ENCODE measurements at regions not wholly inside any gene's neighbourhood (a gene's known extent, or its start where the extent isn't known, plus 50 kb on each side); places are given as distances from the start of the nearest gene placed in this dataset.

DNA sequence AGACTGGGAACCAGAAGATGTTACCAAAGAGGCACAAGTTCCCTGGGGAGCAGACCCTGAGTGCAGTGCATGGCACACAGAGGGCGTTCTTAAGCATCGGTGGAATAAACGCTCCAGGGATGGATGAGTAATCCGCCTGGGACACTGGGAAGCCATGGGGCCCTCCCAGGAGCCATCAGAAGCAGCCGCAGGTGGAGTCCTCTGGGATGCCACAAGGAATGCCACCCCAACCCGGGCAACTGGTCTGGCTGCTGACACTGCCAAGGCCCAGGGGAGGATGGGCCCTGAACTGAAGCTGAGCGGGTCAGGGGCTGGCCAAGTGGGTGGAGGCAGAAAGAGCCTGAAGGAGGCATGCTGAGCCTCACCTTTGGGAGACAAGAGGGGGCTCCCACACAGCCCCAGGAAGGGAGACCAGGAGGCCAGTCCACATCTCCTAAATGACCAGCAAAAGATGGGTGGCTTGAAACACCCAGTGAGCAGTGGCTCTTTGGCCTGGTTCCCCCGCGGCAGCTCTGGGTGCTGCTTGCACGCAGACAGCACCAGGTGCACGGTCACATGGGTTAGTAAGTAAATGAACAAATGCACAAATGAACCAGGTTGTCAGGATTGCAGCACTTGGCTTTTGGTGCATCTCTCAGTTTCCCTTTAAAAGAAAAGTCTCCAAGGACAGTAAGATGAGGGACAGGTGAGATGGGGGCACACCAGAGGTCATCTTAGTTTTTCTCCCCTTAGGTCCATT lies 141.3 kb upstream of the ZMIZ1 start:
- Histone ChIP-seq H3K27ac (no peak overlapping the region), H3K4me3 (no peak overlapping the region), H3K9me3 (no peaks in the 10 kb centered on the region), H3K36me3 (no peaks in the 10 kb centered on the region), H3K27me3 (no peaks in the 10 kb centered on the region), H3K4me1 (peaks cover 0 to 37% (median 17%) of the 10 kb centered on the region in 9 donors)
- TF ChIP-seq, protein P1, sequence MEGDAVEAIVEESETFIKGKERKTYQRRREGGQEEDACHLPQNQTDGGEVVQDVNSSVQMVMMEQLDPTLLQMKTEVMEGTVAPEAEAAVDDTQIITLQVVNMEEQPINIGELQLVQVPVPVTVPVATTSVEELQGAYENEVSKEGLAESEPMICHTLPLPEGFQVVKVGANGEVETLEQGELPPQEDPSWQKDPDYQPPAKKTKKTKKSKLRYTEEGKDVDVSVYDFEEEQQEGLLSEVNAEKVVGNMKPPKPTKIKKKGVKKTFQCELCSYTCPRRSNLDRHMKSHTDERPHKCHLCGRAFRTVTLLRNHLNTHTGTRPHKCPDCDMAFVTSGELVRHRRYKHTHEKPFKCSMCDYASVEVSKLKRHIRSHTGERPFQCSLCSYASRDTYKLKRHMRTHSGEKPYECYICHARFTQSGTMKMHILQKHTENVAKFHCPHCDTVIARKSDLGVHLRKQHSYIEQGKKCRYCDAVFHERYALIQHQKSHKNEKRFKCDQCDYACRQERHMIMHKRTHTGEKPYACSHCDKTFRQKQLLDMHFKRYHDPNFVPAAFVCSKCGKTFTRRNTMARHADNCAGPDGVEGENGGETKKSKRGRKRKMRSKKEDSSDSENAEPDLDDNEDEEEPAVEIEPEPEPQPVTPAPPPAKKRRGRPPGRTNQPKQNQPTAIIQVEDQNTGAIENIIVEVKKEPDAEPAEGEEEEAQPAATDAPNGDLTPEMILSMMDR (IDR thresholded peaks at IDR 0.05): no peak
- ATAC-seq (no peak), DNase-seq (no peak)
- 94 to 98% methylated on average over 11 of the region's 11 CpGs for WGBS, 2 donors
- intact Hi-C loops (cut with DNase I): no loop called here

DNA sequence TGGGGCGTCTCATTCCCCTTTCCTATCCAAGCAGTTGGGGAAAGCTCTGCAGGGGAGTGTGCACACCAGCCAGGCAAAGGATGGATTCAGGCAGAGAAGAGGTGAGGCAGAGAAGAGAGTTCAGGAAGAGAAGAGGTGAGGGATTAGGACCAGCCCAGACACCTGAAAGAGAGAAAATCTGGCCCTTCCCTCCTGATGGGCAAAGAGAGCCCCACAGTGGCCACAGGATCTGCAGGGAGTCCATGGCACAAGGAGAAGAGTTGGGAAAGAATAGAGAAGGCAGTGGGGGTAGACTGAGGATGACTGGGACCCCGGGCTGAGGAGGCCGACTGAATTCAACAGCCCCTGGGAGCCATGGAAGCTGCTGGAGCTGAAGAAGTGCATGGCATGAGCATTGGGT lies 140.4 kb upstream of the ZMIZ1 start:
- no peak overlapping the region for H3K27ac ChIP-seq
- ATAC-seq (no peak), DNase-seq (no peak)
- H3K27me3 ChIP-seq: no peaks in the 10 kb centered on the region
- intact Hi-C loops (cut with DNase I): no loop called here
- H3K36me3 ChIP-seq: no peaks in the 10 kb centered on the region
- WGBS, 2 donors: 96 to 97% methylated on average over 3 of the region's 3 CpGs
- H3K4me3 ChIP-seq: no peak overlapping the region
- no peaks in the 10 kb centered on the region for H3K9me3 ChIP-seq
- H3K4me1 ChIP-seq: peaks cover 0 to 34% (median 17%) of the 10 kb centered on the region in 9 donors
- TF ChIP-seq, protein P1 (IDR thresholded peaks at IDR 0.05): no peak

DNA sequence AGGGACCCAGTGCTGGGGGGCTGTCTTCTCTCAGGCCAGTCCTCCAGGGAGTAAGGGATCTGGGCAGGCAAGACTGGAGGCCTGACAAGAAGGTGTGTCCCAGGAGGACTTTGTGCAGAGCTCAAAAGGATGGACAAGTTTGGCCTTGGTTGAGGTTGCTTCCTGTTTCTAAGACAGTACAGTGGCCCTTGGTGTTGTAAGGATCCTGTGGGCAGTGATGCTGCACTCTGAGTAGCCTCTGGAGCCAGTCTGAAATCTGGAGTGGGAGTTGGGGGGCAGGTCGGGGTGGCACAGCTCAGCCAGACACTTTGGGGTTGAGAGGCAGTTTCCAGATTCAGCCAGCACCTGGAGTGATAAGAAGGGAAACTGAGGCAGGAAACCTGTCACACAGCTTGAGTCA lies 139.2 kb upstream of the ZMIZ1 start:
- TF ChIP-seq, protein P1 (IDR thresholded peaks at IDR 0.05): no peak
- Histone ChIP-seq H3K4me3 (no peak overlapping the region), H3K27me3 (no peaks in the 10 kb centered on the region), H3K4me1 (peaks cover 0 to 29% (median 16%) of the 10 kb centered on the region in 9 donors), H3K36me3 (no peaks in the 10 kb centered on the region), H3K27ac (no peak overlapping the region), H3K9me3 (no peaks in the 10 kb centered on the region)
- DNase-seq (no peak), ATAC-seq (no peak)
- intact Hi-C loops (cut with DNase I): no loop called here
- 84 to 100% methylated on average over 1 of the region's 1 CpG for WGBS, 2 donors

DNA sequence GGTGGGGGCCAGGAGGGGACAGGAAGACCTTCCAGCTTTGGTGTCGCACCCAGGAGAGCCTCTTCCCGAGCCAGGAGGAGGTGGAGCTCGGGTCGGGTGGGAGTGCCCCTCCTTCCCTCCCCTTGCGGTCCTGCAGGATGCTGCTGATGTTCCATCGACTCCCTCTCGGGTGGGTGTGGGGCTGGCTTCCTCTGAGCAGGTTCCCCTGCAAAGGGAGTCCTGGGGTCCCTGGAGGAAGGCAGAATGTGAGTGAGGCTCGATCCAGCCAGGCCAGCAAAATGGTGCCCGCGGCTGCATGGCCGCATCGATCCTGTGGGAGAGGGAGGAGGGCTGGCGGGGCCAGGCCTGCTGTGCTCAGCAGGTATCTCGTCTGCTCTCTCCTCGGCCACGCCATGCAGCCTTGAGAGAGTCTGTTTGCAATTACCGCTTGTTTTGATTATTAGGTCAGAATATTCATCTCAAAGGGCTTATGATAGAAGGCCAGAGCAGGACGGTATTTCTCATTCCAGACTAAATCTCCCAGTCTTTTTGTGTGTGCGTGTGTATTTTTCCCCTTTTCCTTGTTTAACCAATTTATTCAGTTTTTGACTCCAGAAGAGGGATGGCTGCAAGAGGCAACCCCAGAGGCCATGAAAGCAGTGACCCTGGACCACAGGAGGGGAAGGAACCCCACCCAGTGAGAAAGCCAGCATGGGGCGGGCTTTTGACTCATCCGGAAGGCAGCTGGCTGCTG lies 137.3 kb upstream of the ZMIZ1 start:
- intact Hi-C loops (cut with DNase I): loop anchor here in 1 of 10 donors (10.0 kb wide), 1 partner anchor 263 kb away; no protein-coding TSS in a partner anchor
- H3K27me3 ChIP-seq: no peaks in the 10 kb centered on the region
- H3K36me3 ChIP-seq: no peaks in the 10 kb centered on the region
- peak overlapping the region in 8 of 10 donors; percentile 28 to 76 (median 57) for H3K27ac ChIP-seq
- peaks cover 0 to 33% (median 15%) of the 10 kb centered on the region in 9 donors for H3K4me1 ChIP-seq
- DNase-seq (peak; percentile 43 to 54), ATAC-seq (peak; percentile 21 to 85 (median 76))
- WGBS, 2 donors: 61 to 69% methylated on average over 20 to 21 of the region's 21 CpGs
- no peak overlapping the region for H3K4me3 ChIP-seq
- TF ChIP-seq, protein P1 (IDR thresholded peaks at IDR 0.05): no peak
- no peaks in the 10 kb centered on the region for H3K9me3 ChIP-seq
